GM12878 (cell line): ENCODE measurements at regions not wholly inside any gene's neighbourhood (a gene's known extent, or its start where the extent isn't known, plus 50 kb on each side); places are given as distances from the start of the nearest gene placed in this dataset.

Experiments
- ATAC-seq: fragments of 200-7000 bp; cut with Tn5 transposase; 3 replicates; pipeline ENCODE4 v1.9.1; 2020; ENCODE audit warnings: mild to moderate bottlenecking, moderate library complexity
- BruUV-seq: library from RNA; stranded (reverse); fragments of 400-500 nt; replicated peaks from 2 replicates; lab custom pipeline; 2021; lab: Mats Ljungman, UMichigan
- CTCF ChIA-PET: fragments of 300-600 bp; sonication (Branson Sonifier 250); formaldehyde crosslinking; extraction: SDS; loops from one replicate; lab custom pipeline; 2021; ENCODE audit warnings: inconsistent platforms; lab: Yijun Ruan, JAX
- POLR2A ChIA-PET: fragments of 350-600 bp; formaldehyde crosslinking; extraction: SDS; loops from one replicate; lab custom pipeline; 2021; ENCODE audit warnings: inconsistent platforms; lab: Charles Lee
- RAD21 ChIA-PET: fragments of 300-600 bp; sonication (Branson Sonifier 250); formaldehyde crosslinking; loops from one replicate; lab custom pipeline; 2023; ENCODE audit warnings: antibody characterized with exemption; ENCODE audit not compliant: unreplicated experiment; lab: Charles Lee
- SMC1A ChIA-PET: fragments of 300-600 bp; sonication (Branson Sonifier 250); formaldehyde crosslinking; loops from one replicate; lab custom pipeline; 2023; ENCODE audit not compliant: unreplicated experiment, uncharacterized antibody; lab: Charles Lee
- DNase-seq: peaks from one replicate; pipeline ENCODE4 v3.0.0-alpha.2; 2011; ENCODE audit warnings: low read depth, low spot score
- FAIRE-seq: peaks from 3 replicates; lab custom pipeline; 2011; peaks lifted over from hg19 to GRCh38; lab: Jason Lieb, UNC
- H2AFZ ChIP-seq: 2 replicates; pipeline ENCODE4 v1.6.0; 2011; ENCODE audit warnings: low read depth, low read length, control low read depth; ENCODE audit not compliant: control insufficient read depth
- H3K27ac ChIP-seq: 2 replicates; pipeline ENCODE4 v1.5.1; 2011; ENCODE audit warnings: control low read depth; ENCODE audit not compliant: control insufficient read depth, insufficient read depth
- H3K27me3 ChIP-seq, 2 experiments: replicated peaks in 1 of 2; 2 replicates each; pipeline versions ENCODE4 v1.6.0 to v1.6.1; 2011; ENCODE audit warnings: low read length in 1 of 2; ENCODE audit not compliant: control insufficient read depth in 2 of 2, insufficient read depth in 2 of 2
- H3K36me3 ChIP-seq, 2 experiments: 2 replicates each; pipeline ENCODE4 v1.5.1; 2011; ENCODE audit warnings: low read length in 1 of 2; ENCODE audit not compliant: control insufficient read depth in 2 of 2, insufficient read depth in 2 of 2
- H3K4me1 ChIP-seq: 2 replicates; pipeline ENCODE4 v1.6.1; 2011; ENCODE audit warnings: mild to moderate bottlenecking, low read length, moderate library complexity, mixed read lengths; ENCODE audit not compliant: control insufficient read depth, insufficient read depth
- H3K4me2 ChIP-seq: 2 replicates; pipeline ENCODE4 v1.6.0; 2011; ENCODE audit warnings: control low read depth; ENCODE audit not compliant: control insufficient read depth, insufficient read depth
- H3K4me3 ChIP-seq: fragments of 200-600 bp; sonication (generic); 2 replicates; pipeline ENCODE4 v1.5.1; 2016
- H3K79me2 ChIP-seq: 2 replicates; pipeline ENCODE4 v1.6.0; 2011; ENCODE audit warnings: low read length; ENCODE audit not compliant: control insufficient read depth, insufficient read depth
- H3K9ac ChIP-seq: 2 replicates; pipeline ENCODE4 v1.8.0; 2011; ENCODE audit warnings: low read length, control low read depth, mixed read lengths; ENCODE audit not compliant: control insufficient read depth, insufficient read depth
- H3K9me3 ChIP-seq: replicated peaks from 3 replicates; pipeline ENCODE4 v1.5.1; 2011; ENCODE audit warnings: mild to moderate bottlenecking, low read length; ENCODE audit not compliant: control insufficient read depth, insufficient read depth
- H4K20me1 ChIP-seq: 2 replicates; pipeline ENCODE4 v1.6.0; 2011; ENCODE audit not compliant: control insufficient read depth, insufficient read depth
- ATF2 ChIP-seq: IDR thresholded peaks from 2 replicates; pipeline ENCODE4 v1.6.1; 2012; ENCODE audit warnings: low read length, inconsistent platforms
- BMI1 ChIP-seq: fragments of 450-650 bp; IDR thresholded peaks from 2 replicates; pipeline ENCODE4 v1.6.1; 2016; ENCODE audit warnings: mild to moderate bottlenecking, moderate library complexity, borderline replicate concordance
- CREB1 ChIP-seq: IDR thresholded peaks from 2 replicates; pipeline ENCODE4 v1.6.1; 2012; ENCODE audit warnings: low read depth, mild to moderate bottlenecking, inconsistent platforms
- ELK1 ChIP-seq: IDR thresholded peaks from 2 replicates; pipeline ENCODE4 v1.6.1; 2012; ENCODE audit warnings: low read depth, low read length, improper control_type of control experiment
- GABPA ChIP-seq: IDR thresholded peaks from 2 replicates; pipeline ENCODE4 v1.6.1; 2014; ENCODE audit warnings: antibody characterized with exemption, low read depth, mild to moderate bottlenecking, inconsistent platforms
- HSF1 ChIP-seq: fragments of 150-350 bp; IDR thresholded peaks from 2 replicates; pipeline ENCODE4 v1.6.1; 2014; ENCODE audit warnings: mild to moderate bottlenecking, low read depth, low read length
- KDM1A ChIP-seq: fragments of 200-600 bp; sonication (generic); IDR thresholded peaks from 2 replicates; pipeline ENCODE4 v1.6.1; 2016; ENCODE audit warnings: borderline replicate concordance
- MEF2A ChIP-seq: IDR thresholded peaks from 2 replicates; pipeline ENCODE4 v1.6.1; 2011; ENCODE audit warnings: low read depth, mild to moderate bottlenecking, low read length, moderate library complexity; ENCODE audit not compliant: insufficient read depth
- MXI1 ChIP-seq: fragments of 150-350 bp; IDR thresholded peaks from 2 replicates; pipeline ENCODE4 v1.6.1; 2011; ENCODE audit warnings: low read depth, mild to moderate bottlenecking, inconsistent platforms, low read length, improper control_type of control experiment
- RAD21 ChIP-seq: IDR thresholded peaks from 2 replicates; pipeline ENCODE4 v1.6.1; 2011; ENCODE audit warnings: mild to moderate bottlenecking, low read depth, low read length, moderate library complexity; ENCODE audit not compliant: insufficient read depth
- SRF ChIP-seq, 2 experiments: IDR thresholded peaks; 2 replicates each; pipeline ENCODE4 v1.6.1; 2011; ENCODE audit warnings: low read depth in 2 of 2, low read length in 2 of 2, mild to moderate bottlenecking in 1 of 2, moderate library complexity in 1 of 2
- STAT3 ChIP-seq: IDR thresholded peaks from 2 replicates; pipeline ENCODE4 v1.6.1; 2011; ENCODE audit warnings: low read depth, low read length, improper control_type of control experiment
- WRNIP1 ChIP-seq: IDR thresholded peaks from 2 replicates; pipeline ENCODE4 v1.6.1; 2011; ENCODE audit warnings: low read depth, low read length, improper control_type of control experiment, borderline replicate concordance
- ZBTB11 ChIP-seq: fragments of 450-650 bp; formaldehyde crosslinking; IDR thresholded peaks from 2 replicates; pipeline ENCODE4 v1.5.0; 2022; ENCODE audit warnings: mild to moderate bottlenecking, missing genetic modification characterization
- WGBS: methylation state at CpG from one replicate; pipeline ENCODE4 v1.1.6; 2016; ENCODE audit warnings: low lambda C conversion rate; ENCODE audit not compliant: insufficient replicate concordance, insufficient coverage; ENCODE audit errors: missing lambda C conversion rate; 5-methylcytosine and 5-hydroxymethylcytosine counted together
- in situ Hi-C: fragments of 300-500 bp; cut with MboI; formaldehyde crosslinking; loops from 9 replicates; pipeline ENCODE4 v1.14.3; 2018; ENCODE audit warnings: mixed read lengths
- intact Hi-C: fragments of 100-400 bp; cut with micrococcal nuclease; formaldehyde crosslinking; loops from one replicate; pipeline ENCODE4 v1.14.2; 2022; ENCODE audit not compliant: unreplicated experiment

GRCh38 chr1:60449876-60450275 lies 376.3 kb upstream of the C1orf87 start:
- no TSS peak for BruUV-seq
- intact Hi-C loops: no loop called here

More at GRCh38 chr1:60449876-60450275, 376.3 kb upstream of the C1orf87 start:
- Histone ChIP-seq H3K79me2 (no peaks in the 10 kb centered on the region), H3K4me1 (no peaks in the 10 kb centered on the region), H3K4me3 (no peak overlapping the region), H2AFZ (no peak overlapping the region), H3K4me2 (no peak overlapping the region), H3K36me3 (no peaks in the 10 kb centered on the region), H3K9ac (no peak overlapping the region), H4K20me1 (no peaks in the 10 kb centered on the region), H3K9me3 (no peaks in the 10 kb centered on the region), H3K27me3 (no peaks in the 10 kb centered on the region), H3K27ac (no peak overlapping the region)
- in situ Hi-C loops: no loop called here
- WGBS: 5% methylated on average over 1 of the region's 1 CpG
- FAIRE-seq (no peak), DNase-seq (no peak), ATAC-seq (no peak)
- SMC1A ChIA-PET: no interaction called here
- POLR2A ChIA-PET: no interaction called here
- RAD21 ChIA-PET: no interaction called here
- CTCF ChIA-PET: no interaction called here
- no peak for TF ChIP-seq SRF (IDR thresholded peaks at IDR 0.05; ENCODE audit: low read depth in 2 of 2, low read length in 2 of 2)
- TF ChIP-seq KDM1A: no peak
- no peak for TF ChIP-seq MEF2A
- TF ChIP-seq MXI1: no peak
- TF ChIP-seq ELK1: no peak
- no peak for TF ChIP-seq GABPA
- TF ChIP-seq ZBTB11 (CRISPR knock-in tag): no peak
- no peak for TF ChIP-seq WRNIP1
- TF ChIP-seq ATF2: no peak
- TF ChIP-seq RAD21: no peak
- no peak for TF ChIP-seq BMI1
- no peak for TF ChIP-seq CREB1
- no peak for TF ChIP-seq STAT3
- TF ChIP-seq HSF1: no peak
